ENCODE measurements at regions not wholly inside any gene's neighbourhood (a gene's known extent, or its start where the extent isn't known, plus 50 kb on each side); places are given as distances from the start of the nearest gene placed in this dataset.

- DNase-seq: no peak
- H2BK120ac ChIP-seq (ENCODE audit: low read depth, low read length): no peak overlapping the region
- no peak overlapping the region for H3K9ac ChIP-seq (ENCODE audit: low read depth, low read length)
- in situ Hi-C loops (cut with MboI; ENCODE audit: low sequenced_read_pairs): no loop called here
- H3K14ac ChIP-seq (replicated peaks; ENCODE audit: low read depth, low read length): no peak overlapping the region
- no peak overlapping the region for H4K5ac ChIP-seq (ENCODE audit: low read depth, low read length)
- H3K4me2 ChIP-seq (ENCODE audit: low read depth, low read length): no peak overlapping the region
- no peak overlapping the region for H4K91ac ChIP-seq (ENCODE audit: insufficient read depth, low read depth, low read length)
- no peak overlapping the region for H2AK9ac ChIP-seq (replicated peaks; ENCODE audit: low read depth, low read length, poor library complexity)
- no peaks in the 10 kb centered on the region for H3K9me3 ChIP-seq (ENCODE audit: control insufficient read depth, insufficient read depth, low read length)
- no peak overlapping the region for H2AFZ ChIP-seq (replicated peaks; ENCODE audit: low read length, poor library complexity)
- no peak overlapping the region for H3K56ac ChIP-seq (ENCODE audit: extremely low read depth, insufficient read depth, low read length)
- H3K18ac ChIP-seq (ENCODE audit: low read depth, low read length): no peak overlapping the region
- no peak overlapping the region for H3K23ac ChIP-seq (ENCODE audit: low read depth, low read length)
- no peaks in the 10 kb centered on the region for H3K79me1 ChIP-seq (ENCODE audit: low read depth in 1 of 2, low read length in 2 of 2)
- intact Hi-C loops (cut with micrococcal nuclease): no loop called here
- TF ChIP-seq MAFK (IDR thresholded peaks at IDR 0.05; ENCODE audit: low read depth, low read length) (no peak), CHD1 (IDR thresholded peaks at IDR 0.05; ENCODE audit: low read depth, low read length) (no peak), RFX5 (IDR thresholded peaks at IDR 0.05; ENCODE audit: low read depth, low read length) (no peak), CTCF (conservative IDR thresholded peaks at IDR 0.05; ENCODE audit: low read depth, low read length) (no peak), USF2 (IDR thresholded peaks at IDR 0.05; ENCODE audit: low read depth, low read length) (no peak), POLR2A (IDR thresholded peaks at IDR 0.05; ENCODE audit: low read depth, low read length) (no peak), RAD21 (IDR thresholded peaks at IDR 0.05; ENCODE audit: low read length) (no peak), ELK1 (IDR thresholded peaks at IDR 0.05; ENCODE audit: borderline replicate concordance, low read depth, low read length) (no peak), CEBPB (IDR thresholded peaks at IDR 0.05; ENCODE audit: low read depth, low read length) (no peak), MXI1 (IDR thresholded peaks at IDR 0.05; ENCODE audit: borderline replicate concordance, low read depth, low read length) (no peak), RCOR1 (IDR thresholded peaks at IDR 0.05; ENCODE audit: insufficient replicate concordance, low read length) (no peak), MAZ (IDR thresholded peaks at IDR 0.05; ENCODE audit: borderline replicate concordance, low read depth, low read length) (no peak), SMC3 (IDR thresholded peaks at IDR 0.05; ENCODE audit: low read depth, low read length) (no peak), BHLHE40 (IDR thresholded peaks at IDR 0.05; ENCODE audit: low read depth, low read length) (no peak), FOS (IDR thresholded peaks at IDR 0.05; ENCODE audit: low read depth, low read length) (no peak), NFE2L2 (IDR thresholded peaks at IDR 0.05; ENCODE audit: low read depth, low read length) (no peak)
- no peak for ATAC-seq (ENCODE audit: low read depth)
- no TSS peak for BruUV-seq (replicated peaks)
- no peaks in the 10 kb centered on the region for H4K20me1 ChIP-seq (ENCODE audit: insufficient read depth, low read length)
- H2BK5ac ChIP-seq (ENCODE audit: low read depth, low read length, poor library complexity, severe bottlenecking): no peak overlapping the region
- H3K27ac ChIP-seq (ENCODE audit: insufficient read depth, low read length): no peak overlapping the region
- CTCF ChIA-PET: no interaction called here
- no peaks in the 10 kb centered on the region for H3K36me3 ChIP-seq (ENCODE audit: control insufficient read depth, insufficient read depth, low read length)
- dilution Hi-C loops (cut with HindIII; ENCODE audit: low sequenced_read_pairs, unreplicated experiment): no loop called here
- 60% methylated on average over 2 of the region's 3 CpGs; no CpG with 5 or more reads in 1 of the 2 experiments for WGBS, 2 experiments (ENCODE audit: extremely low coverage in 2 of 2, insufficient read length in 1 of 2)
- no peaks in the 10 kb centered on the region for H3K27me3 ChIP-seq (ENCODE audit: control insufficient read depth, insufficient read depth, low read length)
- no peaks in the 10 kb centered on the region for H3K4me1 ChIP-seq (ENCODE audit: control insufficient read depth, insufficient read depth, low read length)
- no peak overlapping the region for H2AK5ac ChIP-seq (ENCODE audit: low read depth, low read length)
- no peak overlapping the region for H3K4me3 ChIP-seq (ENCODE audit: insufficient read depth, low read depth, low read length)
- no peak overlapping the region for H2BK15ac ChIP-seq (ENCODE audit: low read depth, low read length)
- no peak overlapping the region for H4K8ac ChIP-seq (ENCODE audit: low read depth in 2 of 2, low read length in 2 of 2)
- no peaks in the 10 kb centered on the region for H3K9me1 ChIP-seq (ENCODE audit: insufficient read depth, low read length)
- no peak overlapping the region for H3K4ac ChIP-seq (ENCODE audit: low read depth, low read length)
- POLR2A ChIA-PET (ENCODE audit: unreplicated experiment): no interaction called here
- H2BK20ac ChIP-seq (ENCODE audit: low read depth, low read length): no peak overlapping the region
These were observed 385.9 kb upstream of the BCHE start for GRCh38 chr3:166223120-166223519.

Measured in IMR-90 (cell line).